ENCODE measurements at regions not wholly inside any gene's neighbourhood (a gene's known extent, or its start where the extent isn't known, plus 50 kb on each side); places are given as distances from the start of the nearest gene placed in this dataset.

DNA sequence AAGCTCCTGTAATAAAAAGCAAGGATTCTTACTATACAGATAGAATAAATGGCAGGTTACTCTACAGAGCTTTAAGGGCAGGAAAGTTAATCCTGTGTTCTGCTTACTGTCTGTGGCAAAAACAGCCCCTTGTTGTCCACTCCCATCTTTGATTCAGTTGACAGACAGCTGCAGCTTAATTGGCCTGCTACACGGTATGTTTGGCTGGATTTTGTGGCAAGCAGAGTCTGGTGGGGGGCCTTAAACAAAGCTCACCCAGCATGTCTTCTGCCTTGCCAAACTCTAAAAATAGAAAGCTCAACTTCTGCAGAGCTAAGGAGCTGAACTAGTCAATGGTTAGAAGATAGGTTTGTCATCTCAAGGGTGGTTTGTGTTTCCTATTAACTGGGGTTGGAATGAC, 407.2 kb downstream of the HLX start:
- no peak for DNase-seq (ENCODE audit: low read depth in 2 of 2, low spot score in 1 of 2)

DNA sequence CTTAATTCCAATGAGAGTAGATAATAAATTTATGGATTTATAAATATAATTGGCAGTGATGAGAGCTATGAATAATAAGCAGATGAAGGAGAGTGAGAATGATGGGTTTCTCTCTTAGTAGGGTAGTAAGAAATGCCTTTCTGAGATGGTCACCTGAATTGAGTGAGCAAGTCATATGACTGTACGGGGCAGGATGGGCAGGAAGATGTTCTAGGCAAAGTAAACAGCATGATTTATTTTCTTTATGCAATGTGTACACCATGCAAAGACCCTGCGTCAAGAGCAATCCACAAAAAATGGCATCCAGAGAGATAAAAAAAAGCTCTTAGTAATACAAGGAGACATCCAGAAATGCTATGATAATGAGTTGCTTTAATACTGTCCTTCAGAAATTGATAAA, 409.9 kb downstream of the HLX start:
- DNase-seq (ENCODE audit: low read depth in 2 of 2, low spot score in 1 of 2): no peak

DNA sequence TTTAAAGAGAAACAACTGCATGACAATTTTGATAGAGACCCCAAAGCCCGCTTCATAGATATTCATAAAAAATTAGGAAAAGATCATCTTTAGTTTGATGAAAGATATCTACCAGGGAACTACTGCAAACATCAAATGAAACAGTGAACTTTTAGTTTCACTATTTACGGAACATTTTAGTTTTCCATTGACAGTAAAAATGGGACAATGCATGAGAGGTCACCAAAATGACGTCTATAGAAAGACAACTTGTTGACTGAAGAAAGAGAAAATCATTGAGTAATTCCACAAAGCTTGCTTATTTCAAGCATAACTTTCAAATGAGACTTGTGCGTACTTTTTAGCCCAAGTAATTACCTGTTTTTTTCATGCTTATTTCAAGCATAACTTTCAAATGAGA, 411.4 kb downstream of the HLX start:
- DNase-seq (ENCODE audit: low read depth in 2 of 2, low spot score in 1 of 2): no peak

DNA sequence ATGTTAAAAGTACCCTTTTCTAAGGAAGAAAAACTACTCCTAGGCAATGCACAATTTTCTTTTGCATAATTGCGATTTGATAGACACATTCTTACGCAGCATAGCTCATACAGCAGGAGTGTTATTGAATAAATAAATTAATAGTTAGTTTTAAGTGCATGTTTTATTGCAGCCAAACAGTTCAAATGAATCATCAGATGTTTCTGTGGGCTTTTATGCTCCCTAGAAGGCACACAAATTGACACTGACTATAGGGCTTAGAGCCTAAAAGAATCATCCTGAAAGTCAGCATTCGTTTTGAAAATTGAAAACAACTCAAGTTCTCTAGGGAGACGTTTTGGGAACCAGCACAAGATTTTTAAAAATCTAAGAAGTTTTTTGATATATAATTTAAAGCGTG, 411.9 kb downstream of the HLX start:
- DNase-seq (ENCODE audit: low read depth in 2 of 2, low spot score in 1 of 2): no peak

DNA sequence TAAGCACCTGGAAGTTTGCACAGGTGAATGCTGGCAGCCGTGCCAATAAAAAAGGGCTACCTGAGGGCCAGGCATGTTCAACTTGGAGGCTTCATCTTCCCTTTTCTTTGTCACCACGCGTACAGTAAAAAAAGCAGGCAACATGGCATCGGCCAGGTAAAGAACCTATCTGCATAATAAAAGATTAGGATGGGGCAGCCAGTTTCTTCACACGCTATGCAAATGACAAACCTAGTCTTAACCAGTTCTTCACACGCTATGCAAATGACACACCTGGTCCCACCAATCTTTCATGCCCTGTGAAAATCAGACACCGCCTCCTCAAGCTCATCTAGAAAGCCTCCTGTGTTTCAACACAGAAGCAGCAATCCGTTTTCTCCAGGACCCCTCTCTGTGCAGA, 413.4 kb downstream of the HLX start:
- no peak for DNase-seq (ENCODE audit: low read depth in 2 of 2, low spot score in 1 of 2)

DNA sequence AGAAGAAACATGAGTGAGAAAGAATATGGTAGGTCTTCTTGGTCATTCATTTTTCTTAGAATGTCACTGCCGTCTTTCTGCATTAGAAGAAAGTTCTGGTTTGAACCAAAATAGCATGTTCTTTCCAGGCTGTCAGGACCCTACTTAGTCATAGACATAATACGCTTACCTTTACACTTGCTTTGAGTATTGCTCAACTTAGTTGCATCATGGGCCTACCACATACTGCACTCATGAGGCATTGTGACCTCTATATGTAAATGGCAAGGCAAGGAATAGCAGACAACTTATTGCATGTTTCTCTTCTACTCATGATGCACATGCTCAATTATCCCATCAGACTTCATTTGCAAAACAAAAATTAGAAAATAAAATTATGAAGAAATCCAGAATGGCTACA, 415.0 kb downstream of the HLX start:
- no peak for DNase-seq (ENCODE audit: low read depth in 2 of 2, low spot score in 1 of 2)

DNA sequence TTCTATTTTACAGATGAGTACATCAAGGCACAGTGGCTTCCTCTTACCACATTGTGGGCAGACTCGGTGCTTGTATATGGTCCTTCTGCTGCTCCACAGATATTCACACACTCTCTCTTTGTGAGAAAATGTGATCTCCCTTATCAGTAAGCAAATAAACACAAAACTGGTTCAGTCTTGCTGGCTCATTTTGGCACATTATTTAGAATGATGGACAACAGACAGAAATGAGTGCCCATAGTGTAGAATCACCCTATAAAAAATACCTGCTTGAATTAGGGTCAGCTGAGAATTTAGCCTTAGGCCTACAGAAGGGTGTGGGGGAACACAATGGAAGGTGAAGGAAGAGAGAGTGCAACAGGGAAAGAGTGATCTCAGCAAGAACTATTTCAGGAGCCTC, 423.1 kb downstream of the HLX start:
- no peak for DNase-seq (ENCODE audit: low read depth in 2 of 2, low spot score in 1 of 2)

DNA sequence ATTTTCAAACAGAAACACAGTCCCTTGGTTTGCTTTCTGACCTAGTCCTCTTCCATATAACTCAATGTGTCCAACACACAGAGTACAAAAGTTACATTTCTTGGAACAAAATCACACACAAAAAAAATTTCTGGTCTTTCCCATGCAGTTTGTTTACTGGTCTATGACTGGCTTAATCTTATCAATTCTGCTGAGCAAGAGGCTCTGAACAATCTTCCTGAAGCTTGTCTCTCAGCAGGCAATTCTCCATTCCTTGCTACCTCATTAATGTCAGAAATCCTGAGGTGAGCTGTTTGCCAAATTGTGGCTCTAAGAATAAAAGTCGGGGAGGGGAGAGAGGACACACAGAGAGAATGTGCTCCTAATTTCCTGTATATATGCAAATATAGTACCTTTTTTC, 423.6 kb downstream of the HLX start:
- no peak for DNase-seq (ENCODE audit: low read depth in 2 of 2, low spot score in 1 of 2)

DNA sequence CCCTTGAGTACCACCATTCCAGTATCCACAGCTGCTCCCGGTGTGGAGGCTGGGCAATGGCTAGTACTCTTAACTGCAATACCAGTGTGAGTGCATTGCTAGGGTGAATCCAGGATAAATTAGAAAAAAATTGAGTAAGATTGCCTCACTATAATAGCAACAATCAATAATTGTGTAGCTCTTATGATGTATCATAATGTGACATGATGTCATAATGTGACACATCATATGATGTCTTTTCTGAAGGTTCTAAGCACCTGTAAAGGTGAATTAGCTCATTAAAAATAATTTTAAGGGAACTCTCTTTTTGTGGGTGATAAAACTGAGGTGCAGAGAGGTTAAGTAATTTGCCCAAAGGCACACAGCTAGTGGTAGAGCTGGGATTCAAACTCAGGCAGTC, 424.4 kb downstream of the HLX start:
- no peak for DNase-seq (ENCODE audit: low read depth in 2 of 2, low spot score in 1 of 2)

DNA sequence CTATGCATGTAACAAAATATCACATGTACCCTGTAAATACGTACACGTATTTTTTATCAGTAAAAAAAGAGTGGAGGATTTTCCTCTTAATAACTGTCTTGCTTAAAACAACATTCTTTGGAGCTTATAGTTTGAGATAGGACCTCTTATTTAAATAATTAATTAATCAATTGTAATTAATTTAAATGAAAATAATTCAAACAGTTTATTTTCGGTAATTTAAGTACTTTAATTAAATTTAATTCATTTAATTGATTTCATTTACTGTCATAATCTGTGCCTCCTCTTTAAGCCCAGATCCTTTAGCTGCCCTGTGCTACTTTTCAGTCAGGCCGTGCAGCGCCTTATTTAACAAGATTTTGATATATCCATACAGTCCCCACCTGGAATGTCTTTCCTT, 427.0 kb downstream of the HLX start:
- DNase-seq (ENCODE audit: low read depth in 2 of 2, low spot score in 1 of 2): no peak

DNA sequence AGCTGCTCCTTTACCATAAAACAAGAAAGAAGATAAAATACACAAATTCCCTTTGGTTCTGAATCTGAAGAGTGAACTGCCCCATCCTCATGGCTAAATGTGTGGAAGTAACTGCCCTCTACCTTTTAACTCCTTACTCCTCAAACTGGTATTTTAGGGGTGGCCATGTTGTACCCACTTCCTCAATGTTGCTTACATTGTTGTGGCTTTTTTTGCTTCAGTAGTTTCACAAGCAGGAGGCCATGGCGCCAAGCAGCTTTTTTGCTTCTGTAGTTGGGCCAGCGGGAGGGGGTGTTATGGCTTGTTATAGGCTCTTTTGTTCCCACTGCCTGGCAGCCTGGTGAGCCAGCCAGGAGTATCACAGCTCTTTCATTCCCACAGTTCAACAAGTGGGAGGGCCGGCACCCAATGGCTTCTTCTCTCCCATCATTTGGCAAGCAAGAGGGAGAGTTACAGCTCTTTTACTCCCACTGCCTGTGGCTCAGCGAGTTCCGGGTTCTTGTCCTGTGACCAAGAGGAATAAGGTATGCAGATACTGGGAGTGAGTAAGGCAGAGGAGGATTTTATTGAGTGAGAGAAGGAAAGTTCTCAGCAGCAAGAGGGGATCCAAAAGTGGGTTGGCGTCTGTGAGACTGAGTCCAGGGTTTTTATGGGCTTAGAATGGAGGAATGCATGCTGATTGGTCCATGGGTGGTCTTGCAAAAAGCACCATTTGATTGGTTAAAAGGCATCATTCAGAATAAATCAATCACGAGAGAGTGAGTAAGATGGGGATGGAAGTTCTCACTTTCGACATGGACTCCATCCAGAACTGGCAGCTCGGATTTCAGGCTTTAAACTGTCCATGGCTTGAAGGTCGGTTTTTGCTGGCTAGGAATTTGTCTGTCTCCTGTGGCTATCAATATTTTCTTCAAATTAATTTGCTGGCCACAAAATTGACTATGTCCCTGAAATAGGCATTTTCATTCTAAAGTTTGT, 429.6 kb downstream of the HLX start:
- DNase-seq (ENCODE audit: low read depth in 2 of 2, low spot score in 1 of 2): no peak

DNA sequence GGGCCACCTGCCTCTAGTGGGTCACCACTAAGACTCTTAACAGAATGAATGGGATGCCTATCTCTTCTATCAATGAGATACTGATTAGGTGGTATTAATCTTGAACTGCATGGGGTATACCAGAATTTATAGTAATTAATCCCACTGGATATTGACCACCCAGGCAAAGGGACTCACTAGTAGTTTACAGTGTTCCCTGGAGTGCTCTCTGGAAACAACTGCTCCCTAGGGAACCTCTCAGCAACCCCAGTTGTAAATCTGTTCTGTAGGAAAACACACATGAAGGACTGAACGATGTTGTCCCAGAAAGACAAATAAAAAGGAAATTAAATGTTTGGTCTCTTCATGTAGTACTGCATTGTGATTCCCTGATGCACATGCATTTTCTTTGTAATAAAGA, 430.5 kb downstream of the HLX start:
- DNase-seq (ENCODE audit: low read depth in 2 of 2, low spot score in 1 of 2): no peak

DNA sequence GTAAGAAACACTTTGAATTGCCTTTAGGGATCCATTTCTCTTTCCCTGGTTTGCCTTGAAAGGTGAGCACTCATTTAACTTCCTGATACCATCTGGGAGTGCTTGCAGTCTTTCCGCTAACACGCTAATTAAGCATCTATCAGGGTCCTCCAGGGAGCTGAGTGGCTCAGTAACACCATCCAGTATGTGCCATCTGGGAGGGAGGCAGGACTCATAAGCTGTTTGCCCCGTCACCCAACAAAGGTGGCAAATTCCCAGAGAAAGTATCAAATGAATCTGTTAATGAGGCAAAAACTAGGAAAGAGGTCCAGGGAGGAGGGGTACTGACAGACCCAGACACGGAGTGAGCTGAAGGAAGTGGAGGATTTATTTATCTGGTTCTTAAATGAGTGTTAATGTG, 430.9 kb downstream of the HLX start:
- no peak for DNase-seq (ENCODE audit: low read depth in 2 of 2, low spot score in 1 of 2)

DNA sequence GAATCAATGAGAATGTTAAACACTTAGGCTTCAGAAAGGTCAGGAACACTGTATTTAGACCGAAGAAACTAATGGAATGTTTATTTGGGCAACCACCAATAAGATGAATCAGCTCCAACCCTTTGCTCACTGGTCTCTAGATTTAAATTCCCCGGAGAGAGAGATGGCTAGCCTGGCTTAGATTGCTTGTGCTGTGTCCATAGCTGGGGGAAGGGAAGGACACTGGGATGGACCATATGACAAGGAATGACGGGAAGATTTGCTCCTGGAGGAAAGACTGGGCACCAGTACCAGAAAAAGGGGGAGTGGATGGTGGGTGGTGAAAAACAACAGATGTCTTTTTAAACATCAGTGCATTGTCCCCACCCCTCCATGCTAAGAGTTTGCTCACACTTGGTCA, 426.6 kb downstream of the DUSP10 start:
- DNase-seq (ENCODE audit: low read depth in 2 of 2, low spot score in 1 of 2): no peak

DNA sequence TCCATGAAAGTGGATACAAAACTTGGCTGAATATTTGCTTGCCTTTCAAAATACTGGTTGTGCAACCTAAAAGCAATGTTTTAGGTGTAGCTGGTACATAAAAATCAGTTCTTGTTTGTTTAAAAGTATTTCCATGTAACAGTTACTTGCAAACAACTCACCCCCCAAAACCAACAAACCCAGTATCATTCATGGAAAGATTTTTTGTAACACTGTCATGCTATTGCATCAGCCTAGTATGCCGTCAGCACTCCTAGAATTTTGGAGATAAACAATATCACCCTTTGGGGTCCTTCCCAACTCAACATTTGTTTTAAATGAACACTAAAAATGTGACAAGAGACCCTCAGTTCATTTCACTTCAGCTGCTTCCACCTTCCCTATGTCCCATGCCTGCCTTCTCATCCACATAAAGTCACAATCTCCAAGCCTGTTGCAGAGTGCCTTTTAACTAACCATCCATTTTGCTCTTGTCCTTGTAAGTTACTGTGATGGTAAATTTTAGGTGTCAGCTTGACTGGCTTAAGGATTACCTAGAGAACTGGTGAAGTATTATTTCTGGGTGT, 425.3 kb downstream of the DUSP10 start:
- DNase-seq (ENCODE audit: low read depth in 2 of 2, low spot score in 1 of 2): no peak

DNA sequence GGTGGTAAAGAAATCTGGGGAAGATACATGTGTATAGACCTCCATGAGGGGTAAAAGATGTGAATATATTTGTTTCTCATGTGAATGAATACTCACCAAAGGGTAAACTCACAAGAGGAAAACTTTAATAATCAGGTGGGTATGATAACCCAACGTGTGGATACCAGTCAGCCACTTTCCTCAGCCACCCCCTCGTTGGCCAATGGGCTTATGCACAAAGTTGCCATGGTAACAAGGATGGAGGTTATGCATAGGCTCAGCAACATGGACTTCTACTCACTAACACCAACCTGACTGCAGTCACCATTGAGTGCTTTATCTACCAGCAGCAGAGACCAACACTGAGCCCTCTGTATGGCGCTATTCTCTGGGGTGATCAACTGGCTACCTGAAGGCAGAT, 424.4 kb downstream of the DUSP10 start:
- DNase-seq (ENCODE audit: low read depth in 2 of 2, low spot score in 1 of 2): no peak

DNA sequence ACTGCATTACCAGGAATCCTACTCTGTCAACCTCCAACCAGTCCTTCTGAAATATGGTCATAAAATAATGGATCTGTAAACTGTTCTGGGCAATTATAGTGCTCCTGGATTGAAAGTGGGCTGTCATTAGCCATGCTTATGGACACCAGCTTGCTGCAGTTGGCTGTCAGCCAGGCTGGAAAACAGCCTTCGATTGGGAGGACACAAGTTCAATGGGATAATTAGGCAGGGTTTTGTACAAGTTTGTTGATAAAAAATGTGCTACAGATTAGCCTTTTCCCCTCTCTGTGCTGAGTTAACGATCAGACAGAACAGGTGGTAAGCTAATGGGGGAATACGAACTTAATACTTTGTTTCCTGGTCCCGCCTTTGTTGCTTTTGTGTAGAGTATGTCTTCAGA, 413.9 kb downstream of the DUSP10 start:
- no peak for DNase-seq (ENCODE audit: low read depth in 2 of 2, low spot score in 1 of 2)

DNA sequence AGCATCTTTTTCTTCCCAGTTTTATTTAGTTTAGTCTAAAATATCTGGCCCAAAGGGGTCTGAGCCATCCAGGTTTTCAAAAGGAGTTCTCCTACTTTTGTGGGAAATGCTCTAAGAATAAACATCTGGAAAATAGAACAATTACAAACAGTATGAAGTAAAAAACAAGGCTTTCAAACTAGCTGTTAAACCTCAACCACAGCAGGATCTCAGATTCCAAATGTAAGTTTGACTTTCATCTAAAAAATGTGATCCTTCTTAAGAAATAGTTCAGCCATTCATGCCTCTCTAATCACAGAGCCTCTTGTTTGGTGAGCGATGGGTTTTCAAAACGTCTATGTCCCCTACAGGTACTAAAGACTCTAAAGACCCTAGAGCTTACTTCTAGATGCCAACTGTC, 413.5 kb downstream of the DUSP10 start:
- DNase-seq (ENCODE audit: low read depth in 2 of 2, low spot score in 1 of 2): no peak

DNA sequence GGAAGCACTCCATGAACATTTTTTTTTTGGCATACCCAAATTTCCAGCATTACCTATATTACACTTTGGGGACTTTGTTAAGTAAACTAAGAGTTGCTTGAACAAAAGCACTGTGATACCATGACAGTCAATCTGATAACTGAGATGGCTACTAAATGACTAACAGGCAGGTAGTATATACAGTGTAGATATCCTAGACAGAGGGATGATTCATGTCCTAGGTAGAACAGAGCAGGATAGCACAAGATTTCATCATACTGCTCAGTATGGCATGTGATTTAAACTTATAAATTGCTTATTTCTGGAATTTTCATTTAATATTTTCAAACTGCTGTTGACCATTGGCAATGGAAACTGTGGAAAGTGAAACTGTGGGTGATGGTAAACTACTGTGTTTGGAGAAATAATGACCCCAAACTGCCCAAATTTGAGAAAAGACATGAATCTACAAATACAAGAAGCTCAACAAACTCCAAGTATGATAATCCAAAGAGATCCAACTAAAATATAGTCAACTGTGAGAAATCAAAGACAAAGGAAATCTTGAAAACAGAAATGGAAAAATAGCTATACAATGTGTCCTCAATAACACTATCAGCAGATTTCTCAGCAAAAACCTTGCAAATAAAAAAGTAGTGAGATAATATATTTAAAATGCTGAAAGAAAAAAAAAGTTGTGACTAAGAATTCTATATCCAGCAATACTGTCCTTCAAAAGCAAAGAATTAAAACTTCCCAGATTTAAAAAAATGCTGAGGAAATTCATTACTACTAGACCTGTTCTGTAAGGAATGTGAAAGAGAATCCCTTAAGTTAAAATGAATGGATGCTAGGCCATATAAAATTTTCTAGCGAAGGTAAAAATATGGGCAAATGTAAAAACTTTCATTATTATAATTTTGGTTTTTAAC, 410.4 kb downstream of the DUSP10 start:
- DNase-seq (ENCODE audit: low read depth in 2 of 2, low spot score in 1 of 2): no peak

DNA sequence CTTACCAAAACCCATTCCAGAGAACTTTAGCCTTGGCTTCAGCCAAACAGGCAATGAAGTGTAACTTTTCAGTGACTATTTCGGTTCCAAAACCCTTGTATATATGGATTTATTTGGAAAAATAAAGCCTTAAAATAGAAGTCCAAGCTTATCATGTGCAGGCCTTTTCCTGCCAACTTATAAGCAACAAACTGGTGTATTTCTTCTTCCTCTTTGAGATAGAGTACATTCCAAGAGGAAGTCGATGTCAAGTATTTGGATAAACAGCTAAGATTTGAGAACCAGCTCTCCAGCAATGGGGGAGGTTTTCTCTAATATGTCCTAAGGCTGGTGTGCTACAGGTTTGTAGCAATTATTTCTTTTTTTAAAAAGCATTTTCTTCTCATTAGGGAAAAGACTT, 407.8 kb downstream of the DUSP10 start:
- no peak for DNase-seq (ENCODE audit: low read depth in 2 of 2, low spot score in 1 of 2)

DNA sequence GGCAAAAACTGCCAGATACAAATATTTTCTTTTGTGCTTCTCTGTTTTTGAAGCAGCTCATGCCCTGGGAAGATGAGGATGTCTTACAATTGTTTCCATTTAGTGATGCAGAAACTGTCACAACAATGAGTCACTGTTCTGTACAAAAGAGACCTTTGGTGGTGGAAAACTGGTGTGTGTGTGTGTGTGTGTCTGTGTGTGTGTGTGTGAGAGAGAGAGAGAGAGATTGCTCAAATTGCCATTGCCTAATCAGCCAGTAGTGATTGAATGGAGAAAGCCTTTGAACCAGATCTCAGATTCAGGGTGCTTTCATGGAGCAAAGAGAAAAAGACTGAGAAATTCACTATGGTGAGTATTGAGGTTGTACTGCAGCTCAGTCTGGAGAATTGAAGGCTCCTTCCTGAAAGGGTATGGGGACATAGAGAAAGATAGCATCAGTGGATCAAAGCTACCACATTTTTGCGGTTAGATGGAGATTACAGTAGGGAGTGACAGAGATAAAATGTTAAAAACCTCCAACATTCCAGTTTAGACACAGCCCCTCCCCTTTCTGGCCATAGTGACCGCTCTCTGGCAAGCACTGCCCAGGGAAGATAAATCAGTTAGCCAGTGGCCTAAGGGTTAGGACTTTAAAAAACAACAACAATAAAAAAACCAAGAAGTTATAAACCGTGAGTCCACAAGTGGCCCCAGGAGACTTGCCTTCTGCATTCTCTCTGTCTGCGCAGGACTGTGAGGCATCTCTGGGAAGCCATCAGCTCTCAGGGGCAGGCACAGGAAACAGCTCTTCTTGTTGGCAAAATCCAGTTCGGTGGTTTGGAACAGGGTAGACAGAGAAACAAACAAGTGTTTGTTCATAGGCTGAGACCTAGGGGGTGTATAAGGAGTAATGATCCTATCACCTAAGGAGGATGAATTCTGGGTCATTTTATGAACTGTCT, 406.5 kb downstream of the DUSP10 start:
- DNase-seq (ENCODE audit: low read depth in 2 of 2, low spot score in 1 of 2): no peak
